HCT116 (cell line): ENCODE measurements at regions not wholly inside any gene's neighbourhood (a gene's known extent, or its start where the extent isn't known, plus 50 kb on each side); places are given as distances from the start of the nearest gene placed in this dataset.

Source experiments
- ATAC-seq: fragments of 200-7000 bp; cut with Tn5 transposase; 2 replicates; pipeline ENCODE4 v1.9.1; 2020; ENCODE audit warnings: mild to moderate bottlenecking, moderate library complexity
- BruUV-seq: library from RNA; stranded (reverse); fragments of 400-500 nt; replicated peaks from 2 replicates; lab custom pipeline; 2021; lab: Mats Ljungman, UMichigan
- CTCF ChIA-PET: fragments of 300-600 bp; sonication (Branson Sonifier 250); formaldehyde crosslinking; loops from one replicate; lab custom pipeline; 2021; ENCODE audit warnings: antibody characterized with exemption; lab: Charles Lee
- POLR2A ChIA-PET: fragments of 300-600, 350-600 bp; sonication (Branson Sonifier 250); formaldehyde crosslinking; loops from one replicate; lab custom pipeline; 2021; ENCODE audit warnings: antibody characterized with exemption; lab: Charles Lee
- RAD21 ChIA-PET, 2 experiments: fragments of 300-600 bp; sonication (Branson Sonifier 250); formaldehyde crosslinking; loops; one replicate each; lab custom pipeline; 2023; ENCODE audit warnings: low total read pairs in 2 of 2; ENCODE audit not compliant: uncharacterized antibody in 2 of 2, unreplicated experiment in 2 of 2, low non-redundant PET in 1 of 2; lab: Charles Lee
- DNase-seq: peaks from one replicate; pipeline ENCODE4 v3.0.0-alpha.2; 2010; ENCODE audit warnings: low read depth, low spot score
- H2AFZ ChIP-seq: fragments of 200-600 bp; shearing (Covaris generic), sonication (generic); 2 replicates; pipeline ENCODE4 v1.6.1; 2017; ENCODE audit warnings: low read depth, mixed run types, mixed read lengths, antibody characterized with exemption, low read length; ENCODE audit not compliant: poor library complexity, severe bottlenecking
- H3K27ac ChIP-seq: 2 replicates; pipeline ENCODE4 v1.5.1; 2012; ENCODE audit warnings: low read depth, low read length
- H3K27me3 ChIP-seq: fragments of 200-600 bp; sonication (generic); 2 replicates; pipeline ENCODE4 v1.6.1; 2016; ENCODE audit warnings: mixed run types, low read length, mixed read lengths; ENCODE audit not compliant: insufficient read depth
- H3K36me3 ChIP-seq, 2 experiments: fragments of 200-500 bp in 1 of 2; fragments of 200-600 bp in 1 of 2; sonication (Bioruptor generic) in 1 of 2; sonication (generic) in 1 of 2; 2 replicates each; pipeline versions ENCODE4 v1.5.1 to v1.6.1; 2014 to 2016; ENCODE audit warnings: low read length in 2 of 2, inconsistent platforms in 1 of 2, mixed read lengths in 1 of 2, mixed run types in 1 of 2; ENCODE audit not compliant: insufficient read depth in 2 of 2, control insufficient read depth in 1 of 2
- H3K4me1 ChIP-seq, 2 experiments: fragments of 200-600 bp in 1 of 2; sonication (generic) in 1 of 2; 2 replicates each; pipeline versions ENCODE4 v1.5.1 to v1.6.1; 2012 to 2017; ENCODE audit warnings: low read length in 2 of 2, inconsistent platforms in 1 of 2, mild to moderate bottlenecking in 1 of 2, mixed read lengths in 1 of 2, mixed run types in 1 of 2, moderate library complexity in 1 of 2; ENCODE audit not compliant: insufficient read depth in 2 of 2, control insufficient read depth in 1 of 2
- H3K4me2 ChIP-seq: fragments of 200-600 bp; sonication (generic); 2 replicates; pipeline ENCODE4 v1.6.1; 2017; ENCODE audit warnings: mixed run types, low read length, mixed read lengths
- H3K4me3 ChIP-seq, 2 experiments: fragments of 200-600 bp in 1 of 2; sonication (generic) in 1 of 2; replicated peaks in 1 of 2; 2 replicates each; pipeline ENCODE4 v1.5.1; 2011 to 2016; ENCODE audit warnings: low read length in 2 of 2, control low read depth in 1 of 2, low read depth in 1 of 2, mild to moderate bottlenecking in 1 of 2, mixed read lengths in 1 of 2, mixed run types in 1 of 2
- H3K79me2 ChIP-seq: fragments of 200-600 bp; sonication (generic); 2 replicates; pipeline ENCODE4 v1.6.1; 2017; ENCODE audit warnings: mild to moderate bottlenecking, mixed run types, low read length, moderate library complexity, mixed read lengths; ENCODE audit not compliant: insufficient read depth
- H3K9ac ChIP-seq: fragments of 200-600 bp; sonication (generic); 2 replicates; pipeline ENCODE4 v1.6.1; 2016; ENCODE audit warnings: low read length, mixed read lengths
- H3K9me2 ChIP-seq: fragments of 200-600 bp; sonication (generic), shearing (Covaris generic); 2 replicates; pipeline ENCODE4 v1.6.1; 2017; ENCODE audit warnings: mixed run types, mild to moderate bottlenecking, moderate library complexity; ENCODE audit not compliant: insufficient read depth
- H3K9me3 ChIP-seq, 2 experiments: fragments of 200-500 bp in 1 of 2; fragments of 200-600 bp in 1 of 2; sonication (Bioruptor generic) in 1 of 2; sonication (generic) in 1 of 2; 2 replicates each; pipeline ENCODE4 v1.6.1; 2014 to 2017; ENCODE audit warnings: low read length in 2 of 2, mixed read lengths in 2 of 2, inconsistent platforms in 1 of 2, low read depth in 1 of 2, mild to moderate bottlenecking in 1 of 2, mixed run types in 1 of 2, moderate library complexity in 1 of 2; ENCODE audit not compliant: control insufficient read depth in 1 of 2, insufficient read depth in 1 of 2
- H4K20me1 ChIP-seq: fragments of 200-600 bp; sonication (generic), shearing (Covaris generic); 2 replicates; pipeline ENCODE4 v1.6.1; 2017; ENCODE audit warnings: mixed run types, mild to moderate bottlenecking, moderate library complexity; ENCODE audit not compliant: insufficient read depth
- ATF3 ChIP-seq: IDR thresholded peaks from 2 replicates; pipeline ENCODE4 v1.6.1; 2012
- CBX3 ChIP-seq: IDR thresholded peaks from 2 replicates; pipeline ENCODE4 v1.6.1; 2012; ENCODE audit warnings: low read depth
- EGR1 ChIP-seq: IDR thresholded peaks from 2 replicates; pipeline ENCODE4 v1.6.1; 2012; ENCODE audit warnings: low read depth
- EZH2 ChIP-seq: fragments of 200-600 bp; sonication (generic); IDR thresholded peaks from 2 replicates; pipeline ENCODE4 v1.6.1; 2017; ENCODE audit warnings: antibody characterized with exemption, mixed run types
- EZH2phosphoT487 ChIP-seq: fragments of 200-600 bp; IDR thresholded peaks from 2 replicates; pipeline ENCODE4 v1.6.1; 2018; ENCODE audit warnings: antibody characterized with exemption, borderline replicate concordance
- MAX ChIP-seq: IDR thresholded peaks from 2 replicates; pipeline ENCODE4 v1.6.1; 2012
- POLR2AphosphoS5 ChIP-seq: IDR thresholded peaks from 2 replicates; pipeline ENCODE4 v1.6.1; 2011; ENCODE audit warnings: mild to moderate bottlenecking, low read depth, low read length, moderate library complexity
- RAD21 ChIP-seq: IDR thresholded peaks from 2 replicates; pipeline ENCODE4 v1.6.1; 2012; ENCODE audit warnings: low read depth, mild to moderate bottlenecking
- SIN3A ChIP-seq: IDR thresholded peaks from 2 replicates; pipeline ENCODE4 v1.6.1; 2012; ENCODE audit warnings: low read depth
- SP1 ChIP-seq: IDR thresholded peaks from 2 replicates; pipeline ENCODE4 v1.6.1; 2012; ENCODE audit warnings: low read depth
- TCF7L2 ChIP-seq: IDR thresholded peaks from 2 replicates; pipeline ENCODE4 v1.7.0; 2011; ENCODE audit warnings: borderline replicate concordance, inconsistent platforms; ENCODE audit not compliant: insufficient read depth, insufficient read length; ENCODE audit errors: extremely low read depth
- ZNF274 ChIP-seq: fragments of 200-500 bp; sonication (Bioruptor generic); IDR thresholded peaks from 2 replicates; pipeline ENCODE4 v1.6.1; 2014; ENCODE audit warnings: mild to moderate bottlenecking, low read depth, low read length, inconsistent platforms
- intact Hi-C: fragments of 100-400 bp; cut with micrococcal nuclease; formaldehyde crosslinking; loops from 2 replicates; pipeline ENCODE4 v1.10.0; 2022

- Histone ChIP-seq H3K4me1 (no peaks in the 10 kb centered on the region), H3K9me3 (peaks cover 2 to 3% of the 10 kb centered on the region in 2 experiments; a peak in 2 of 4 replicates), H3K9ac (no peak overlapping the region), H2AFZ (no peak overlapping the region), H3K27me3 (no peaks in the 10 kb centered on the region), H3K9me2 (no peaks in the 10 kb centered on the region), H3K27ac (no peak overlapping the region), H3K36me3 (no peaks in the 10 kb centered on the region), H4K20me1 (no peaks in the 10 kb centered on the region), H3K4me3 (no peak overlapping the region), H3K4me2 (no peak overlapping the region), H3K79me2 (no peaks in the 10 kb centered on the region)
- BruUV-seq = no TSS peak
- ATAC-seq (no peak), DNase-seq (no peak)
- ChIA-PET CTCF (no interaction called here), POLR2A (no interaction called here), RAD21 (no interaction called here)
- intact Hi-C loops = no loop called here
- TF ChIP-seq EZH2phosphoT487 = no peak
- no peak for TF ChIP-seq SIN3A
Observed at GRCh38 chr11:92361551-92361950, 136.9 kb downstream of the FAT3 start.

GRCh38 chr11:92362989-92363388, 138.4 kb downstream of the FAT3 start:
- H3K27ac ChIP-seq = no peak overlapping the region
- no peak overlapping the region for H3K4me3 ChIP-seq
- no peak for TF ChIP-seq CBX3
- peaks cover 3 to 5% of the 10 kb centered on the region in 2 experiments; a peak in 2 of 4 replicates for H3K9me3 ChIP-seq
- H2AFZ ChIP-seq = no peak overlapping the region
- no peaks in the 10 kb centered on the region for H3K4me1 ChIP-seq
- POLR2A ChIA-PET = no interaction called here
- no peak overlapping the region for H3K9ac ChIP-seq
- no peaks in the 10 kb centered on the region for H3K36me3 ChIP-seq
- ATAC-seq (no peak), DNase-seq (no peak)
- BruUV-seq = no TSS peak
- RAD21 ChIA-PET = no interaction called here
- H3K9me2 ChIP-seq = no peaks in the 10 kb centered on the region
- CTCF ChIA-PET = no interaction called here
- H4K20me1 ChIP-seq = no peaks in the 10 kb centered on the region
- no peaks in the 10 kb centered on the region for H3K27me3 ChIP-seq
- no peaks in the 10 kb centered on the region for H3K79me2 ChIP-seq
- intact Hi-C loops = no loop called here
- H3K4me2 ChIP-seq = no peak overlapping the region

GRCh38 chr11:92364177-92364576, 139.6 kb downstream of the FAT3 start:
- CTCF ChIA-PET = no interaction called here
- TF ChIP-seq ATF3 = no peak
- no peak for TF ChIP-seq SP1
- no peak for TF ChIP-seq CBX3
- TF ChIP-seq EGR1 = no peak
- no peak for TF ChIP-seq ZNF274
- no peak for TF ChIP-seq SIN3A
- no peak for TF ChIP-seq POLR2AphosphoS5
- TF ChIP-seq EZH2 = no peak
- no peak for TF ChIP-seq RAD21
- no peak for TF ChIP-seq MAX
- no peak for TF ChIP-seq TCF7L2

More at GRCh38 chr11:92364177-92364576, 139.6 kb downstream of the FAT3 start:
- H3K4me1 ChIP-seq = no peaks in the 10 kb centered on the region
- ChIA-PET RAD21 (no interaction called here), POLR2A (no interaction called here)
- peaks cover 3 to 5% of the 10 kb centered on the region in 2 experiments; a peak in 2 of 4 replicates for H3K9me3 ChIP-seq
- H3K79me2 ChIP-seq = no peaks in the 10 kb centered on the region
- ATAC-seq (no peak), DNase-seq (no peak)
- H4K20me1 ChIP-seq = no peaks in the 10 kb centered on the region
- no peak overlapping the region for H3K4me3 ChIP-seq
- intact Hi-C loops = no loop called here
- H3K27ac ChIP-seq = no peak overlapping the region
- H3K9ac ChIP-seq = no peak overlapping the region
- no peak overlapping the region for H3K4me2 ChIP-seq
- no peak overlapping the region for H2AFZ ChIP-seq
- BruUV-seq = no TSS peak
- H3K36me3 ChIP-seq = no peaks in the 10 kb centered on the region
- H3K27me3 ChIP-seq = no peaks in the 10 kb centered on the region
- H3K9me2 ChIP-seq = no peaks in the 10 kb centered on the region
